ENCODE measurements at regions not wholly inside any gene's neighbourhood (a gene's known extent, or its start where the extent isn't known, plus 50 kb on each side); places are given as distances from the start of the nearest gene placed in this dataset.

DNA sequence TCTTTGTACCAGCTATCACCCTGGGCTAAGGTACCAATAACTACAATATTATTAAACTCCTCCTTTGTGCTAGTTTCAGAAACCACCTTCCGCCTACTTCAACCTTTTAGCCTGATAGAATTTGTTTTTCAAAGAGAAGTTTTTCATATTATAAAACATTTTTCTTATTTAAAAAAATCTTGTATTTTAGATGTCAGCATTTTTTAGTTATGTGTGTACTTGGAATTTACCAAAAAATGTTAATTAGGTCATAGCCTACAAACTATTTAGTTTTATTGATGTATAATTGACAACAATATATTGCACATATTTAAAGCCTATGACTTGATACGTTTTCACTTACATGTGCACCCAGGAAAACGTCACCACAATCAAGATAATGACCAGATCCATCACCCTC, 1097.6 kb downstream of the JRKL start:
- intact Hi-C loops (cut with micrococcal nuclease): no loop called here
- no peaks in the 10 kb centered on the region for H3K4me1 Mint-ChIP-seq (ENCODE audit: low read depth)
- no peak overlapping the region for H3K4me3 Mint-ChIP-seq
- no peaks in the 10 kb centered on the region for H3K27me3 Mint-ChIP-seq
- DNase-seq: no peak
- no peak overlapping the region for H3K27ac Mint-ChIP-seq
- H3K9me3 Mint-ChIP-seq: peaks cover 21% of the 10 kb centered on the region
- H3K36me3 Mint-ChIP-seq: no peaks in the 10 kb centered on the region
- ChIA-PET CTCF (no interaction called here), POLR2A (no interaction called here)

DNA sequence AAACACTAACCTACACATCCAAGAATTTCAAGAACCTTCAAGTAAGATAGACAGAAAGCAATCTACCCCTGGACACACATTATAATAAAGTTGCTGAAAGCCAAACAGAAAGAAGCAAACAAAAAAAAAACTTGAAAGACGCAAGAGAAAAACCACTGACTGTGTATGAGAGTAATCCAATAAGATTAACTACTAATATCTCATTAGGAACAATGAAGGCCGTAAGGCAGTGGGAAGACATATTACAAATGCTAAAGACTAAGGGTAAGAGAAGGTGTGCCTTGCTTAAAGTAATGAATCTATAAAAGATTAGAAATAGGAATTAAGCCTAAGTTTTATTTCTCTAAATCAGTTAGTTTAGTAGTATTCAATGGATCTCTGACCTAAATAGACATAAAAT, 1109.1 kb downstream of the JRKL start:
- no peaks in the 10 kb centered on the region for H3K27me3 Mint-ChIP-seq
- H3K4me1 Mint-ChIP-seq (ENCODE audit: low read depth): no peaks in the 10 kb centered on the region
- CTCF ChIA-PET: no interaction called here
- H3K4me3 Mint-ChIP-seq: no peak overlapping the region
- peaks cover 11% of the 10 kb centered on the region for H3K9me3 Mint-ChIP-seq
- H3K27ac Mint-ChIP-seq: no peak overlapping the region
- POLR2A ChIA-PET: no interaction called here
- DNase-seq: no peak
- intact Hi-C loops (cut with micrococcal nuclease): no loop called here
- H3K36me3 Mint-ChIP-seq: no peaks in the 10 kb centered on the region

DNA sequence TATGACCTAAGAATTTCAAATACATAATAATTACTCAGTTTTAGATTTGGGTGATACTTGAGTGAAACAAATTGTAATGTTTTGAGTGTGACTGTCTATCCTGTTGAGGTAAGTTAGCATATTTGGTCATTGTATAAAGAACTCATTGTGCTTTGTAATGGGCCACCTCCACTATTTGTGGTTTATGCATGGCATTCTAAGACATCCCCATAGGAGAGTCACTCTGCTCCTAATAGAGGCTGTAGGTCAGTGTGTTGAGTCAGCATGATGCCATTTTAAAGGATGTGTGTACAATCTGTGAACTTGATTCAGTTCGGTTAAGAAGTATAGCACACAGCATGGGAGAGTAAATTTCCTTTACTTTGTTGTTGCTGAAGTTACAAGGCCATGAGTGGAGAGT, 1112.4 kb downstream of the JRKL start:
- H3K4me3 Mint-ChIP-seq: no peak overlapping the region
- DNase-seq: no peak
- peaks cover 8% of the 10 kb centered on the region for H3K9me3 Mint-ChIP-seq
- no peaks in the 10 kb centered on the region for H3K36me3 Mint-ChIP-seq
- H3K4me1 Mint-ChIP-seq (ENCODE audit: low read depth): no peaks in the 10 kb centered on the region
- CTCF ChIA-PET: no interaction called here
- intact Hi-C loops (cut with micrococcal nuclease): no loop called here
- H3K27ac Mint-ChIP-seq: no peak overlapping the region
- H3K27me3 Mint-ChIP-seq: no peaks in the 10 kb centered on the region
- POLR2A ChIA-PET: no interaction called here

DNA sequence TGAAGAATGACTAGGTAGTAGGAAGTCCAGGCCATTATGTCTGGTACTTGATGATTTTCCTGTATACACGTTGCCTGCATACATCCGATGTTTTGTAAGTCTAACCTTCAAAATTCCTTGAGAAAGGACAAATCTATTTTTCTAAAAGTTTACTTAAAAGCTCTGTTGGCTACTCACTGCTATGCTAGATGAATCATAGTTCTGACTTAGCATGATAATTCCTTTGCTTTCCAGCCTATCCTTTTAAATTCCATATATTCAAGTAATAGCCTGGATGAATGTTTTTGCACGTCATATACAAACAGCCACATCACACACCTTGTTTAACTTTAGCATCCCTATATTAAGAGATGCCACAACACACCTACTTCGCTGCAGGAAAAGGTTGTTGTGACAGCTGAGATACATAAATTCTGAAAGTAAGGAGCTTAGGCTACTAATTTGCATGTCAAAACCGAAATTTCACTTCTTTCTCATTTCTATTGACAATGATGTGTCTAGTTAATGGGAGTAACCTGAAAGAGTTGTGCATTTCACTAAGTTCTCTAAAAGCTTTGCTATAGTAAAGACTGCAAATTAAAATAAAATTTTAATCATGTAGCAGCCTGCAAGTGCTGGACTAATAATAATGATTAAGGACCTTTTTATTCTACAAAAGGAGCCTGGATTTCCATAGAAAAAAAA, 1116.4 kb downstream of the JRKL start:
- no peak for DNase-seq
- no peaks in the 10 kb centered on the region for H3K4me1 Mint-ChIP-seq (ENCODE audit: low read depth)
- no peaks in the 10 kb centered on the region for H3K36me3 Mint-ChIP-seq
- H3K4me3 Mint-ChIP-seq: no peak overlapping the region
- intact Hi-C loops (cut with micrococcal nuclease): no loop called here
- CTCF ChIA-PET: no interaction called here
- H3K9me3 Mint-ChIP-seq: peaks cover 10% of the 10 kb centered on the region
- no peak overlapping the region for H3K27ac Mint-ChIP-seq
- no peaks in the 10 kb centered on the region for H3K27me3 Mint-ChIP-seq
- POLR2A ChIA-PET: no interaction called here

DNA sequence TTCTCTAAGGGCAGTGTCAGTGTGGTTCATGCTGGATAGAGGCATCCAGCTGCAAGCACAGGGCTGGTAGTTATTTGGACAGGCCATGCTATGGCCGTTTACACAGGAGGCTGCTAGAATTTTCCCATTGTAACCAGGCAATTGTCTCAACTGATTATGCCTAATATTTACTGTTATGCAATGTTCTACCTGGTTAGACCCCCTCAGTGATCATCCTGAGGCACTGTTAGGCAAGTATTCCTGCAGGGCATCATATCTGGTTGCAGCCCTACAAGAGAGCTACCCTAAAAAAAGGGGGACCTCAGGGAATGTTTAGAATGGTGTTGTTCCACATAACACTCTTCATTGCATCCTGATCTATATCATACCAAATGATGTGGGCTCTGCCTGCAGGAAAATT, 1124.6 kb downstream of the JRKL start:
- no peaks in the 10 kb centered on the region for H3K4me1 Mint-ChIP-seq (ENCODE audit: low read depth)
- H3K27me3 Mint-ChIP-seq: no peaks in the 10 kb centered on the region
- no peak for DNase-seq
- ChIA-PET CTCF (no interaction called here), POLR2A (no interaction called here)
- H3K36me3 Mint-ChIP-seq: no peaks in the 10 kb centered on the region
- no peak overlapping the region for H3K4me3 Mint-ChIP-seq
- intact Hi-C loops (cut with micrococcal nuclease): no loop called here
- no peak overlapping the region for H3K27ac Mint-ChIP-seq
- peaks cover 7% of the 10 kb centered on the region for H3K9me3 Mint-ChIP-seq

DNA sequence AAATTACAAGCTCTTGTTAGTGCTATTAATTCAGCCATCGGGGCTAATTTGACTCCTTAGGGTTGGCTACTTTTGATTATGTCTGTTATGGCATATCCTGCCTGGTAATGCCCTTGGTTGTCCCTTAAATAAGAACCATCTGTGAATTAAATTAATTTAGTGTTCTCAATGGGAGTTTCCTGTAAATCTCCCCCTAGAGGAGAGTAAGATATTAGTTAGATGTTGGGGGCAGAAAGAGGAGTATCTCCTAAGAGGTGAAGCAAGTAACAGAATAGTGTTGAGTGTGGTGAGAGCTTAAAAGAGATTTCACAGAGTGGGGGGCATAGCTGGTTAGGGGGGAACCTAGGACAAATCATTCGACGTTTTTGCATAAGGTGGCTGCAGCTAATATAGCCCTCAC, 1126.9 kb downstream of the JRKL start:
- intact Hi-C loops (cut with micrococcal nuclease): no loop called here
- ChIA-PET CTCF (no interaction called here), POLR2A (no interaction called here)
- Mint-ChIP-seq H3K27me3 (no peaks in the 10 kb centered on the region), H3K4me3 (no peak overlapping the region), H3K36me3 (no peaks in the 10 kb centered on the region), H3K4me1 (ENCODE audit: low read depth) (no peaks in the 10 kb centered on the region), H3K9me3 (peaks cover 11% of the 10 kb centered on the region), H3K27ac (no peak overlapping the region)
- no peak for DNase-seq

DNA sequence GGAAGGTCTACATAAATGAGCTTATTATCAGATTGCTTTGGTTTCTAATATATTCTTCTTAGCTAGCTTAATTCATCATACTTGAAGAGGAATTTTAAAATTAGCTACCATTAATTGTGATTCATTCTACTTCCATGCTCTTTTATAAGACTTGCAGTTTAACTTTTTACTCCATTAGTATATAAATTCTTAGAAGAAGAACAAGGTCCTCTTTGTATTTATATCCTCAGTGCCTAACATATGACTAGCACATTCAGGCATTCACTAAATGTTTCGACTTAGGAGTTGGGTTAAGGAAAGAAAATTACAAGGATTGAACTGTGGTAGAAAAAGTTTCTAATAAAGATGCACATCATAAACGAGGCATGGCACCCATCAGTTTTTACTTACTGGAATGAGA, 1135.5 kb downstream of the JRKL start:
- ChIA-PET POLR2A (no interaction called here), CTCF (interaction anchor here (0.6 kb wide), 1 partner anchor 772 kb away, joined by 4 read pairs; no protein-coding TSS in a partner anchor)
- no peaks in the 10 kb centered on the region for H3K4me1 Mint-ChIP-seq (ENCODE audit: low read depth)
- H3K27me3 Mint-ChIP-seq: no peaks in the 10 kb centered on the region
- H3K36me3 Mint-ChIP-seq: no peaks in the 10 kb centered on the region
- no peak overlapping the region for H3K27ac Mint-ChIP-seq
- no peak for DNase-seq
- H3K9me3 Mint-ChIP-seq: peaks cover 18% of the 10 kb centered on the region
- intact Hi-C loops (cut with micrococcal nuclease): no loop called here
- no peak overlapping the region for H3K4me3 Mint-ChIP-seq

DNA sequence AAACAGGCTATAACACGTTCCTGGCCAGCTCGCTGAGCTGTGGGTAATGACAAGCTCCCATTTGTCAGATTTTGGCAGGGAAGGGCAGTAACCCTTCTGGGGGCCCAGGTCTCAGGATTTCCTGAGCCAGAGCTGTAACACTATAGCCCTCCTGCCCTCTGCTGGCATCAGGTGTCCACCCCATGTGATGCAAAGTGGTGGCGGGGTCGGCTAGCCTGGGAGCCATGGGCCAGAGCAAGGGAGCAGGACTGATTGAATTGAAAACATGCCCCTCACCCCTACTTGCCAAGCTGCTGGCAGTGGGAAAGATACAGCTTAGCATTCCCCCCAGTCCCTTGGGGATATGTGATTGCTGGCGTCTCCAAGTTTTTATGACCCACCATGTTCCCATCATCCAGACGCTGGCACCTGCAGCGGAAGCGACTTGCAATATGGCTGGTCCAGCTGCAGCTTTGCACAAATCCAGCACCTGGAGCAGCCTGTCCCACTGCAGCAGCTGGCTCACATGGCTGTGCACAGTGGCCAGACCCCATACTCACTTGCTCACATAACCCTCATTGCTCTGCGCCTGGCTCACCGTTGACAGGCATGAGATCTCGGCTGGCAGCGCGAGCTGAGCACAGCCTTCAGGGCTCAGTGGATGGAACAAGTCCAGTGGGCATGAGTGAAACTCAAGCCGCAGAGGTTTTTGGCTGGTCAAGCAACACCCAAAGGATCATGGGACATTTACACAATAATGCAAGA, 1147.8 kb downstream of the JRKL start:
- H3K9me3 Mint-ChIP-seq: peaks cover 26% of the 10 kb centered on the region
- DNase-seq: no peak

DNA sequence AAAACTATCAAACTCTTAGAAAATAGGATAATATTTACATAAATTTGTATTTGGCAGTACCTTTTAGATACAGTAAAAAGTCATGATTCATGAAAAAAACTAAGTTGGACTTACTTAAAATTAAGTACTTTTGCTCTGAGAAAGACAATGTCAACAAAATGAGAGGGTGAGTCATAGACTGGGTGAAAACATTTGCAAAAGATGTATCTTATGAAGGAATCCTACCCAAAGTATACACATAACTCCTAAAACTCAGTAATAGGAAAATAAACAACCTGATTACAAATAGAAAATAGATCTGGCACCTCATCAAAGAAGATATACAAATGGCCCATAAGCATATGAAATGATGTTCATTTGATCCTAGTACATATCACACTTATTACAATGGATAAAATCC, 1154.6 kb downstream of the JRKL start:
- Mint-ChIP-seq H3K4me3 (no peak overlapping the region), H3K27me3 (no peaks in the 10 kb centered on the region), H3K9me3 (peaks cover 43% of the 10 kb centered on the region), H3K4me1 (ENCODE audit: low read depth) (no peaks in the 10 kb centered on the region), H3K27ac (no peak overlapping the region), H3K36me3 (no peaks in the 10 kb centered on the region)
- intact Hi-C loops (cut with micrococcal nuclease): no loop called here
- DNase-seq: no peak
- ChIA-PET POLR2A (no interaction called here), CTCF (no interaction called here)

More for the DNA sequence above, 1147.8 kb downstream of the JRKL start:
- Mint-ChIP-seq H3K36me3 (no peaks in the 10 kb centered on the region), H3K4me3 (no peak overlapping the region), H3K4me1 (ENCODE audit: low read depth) (no peaks in the 10 kb centered on the region), H3K27ac (no peak overlapping the region), H3K27me3 (no peaks in the 10 kb centered on the region)
- ChIA-PET CTCF (no interaction called here), POLR2A (no interaction called here)
- intact Hi-C loops (cut with micrococcal nuclease): no loop called here

DNA sequence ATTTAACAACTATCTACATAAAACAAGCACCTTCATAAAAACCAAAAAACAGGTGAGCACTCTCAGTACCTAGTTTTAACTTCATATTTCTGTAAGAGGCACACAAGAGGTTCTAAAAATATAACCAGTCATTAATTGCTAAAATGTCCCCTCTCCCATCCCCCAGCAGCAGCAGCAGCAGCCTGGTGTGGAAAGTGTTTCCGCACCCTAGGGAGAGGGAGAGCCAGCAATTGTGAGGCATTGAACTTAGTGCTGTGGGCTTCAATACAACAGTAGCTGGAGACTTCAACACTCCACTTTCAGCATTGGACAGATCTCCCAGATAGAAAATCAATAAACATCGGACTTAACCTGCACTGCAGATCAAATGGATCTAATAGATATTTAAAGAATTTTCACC, 1158.5 kb downstream of the JRKL start:
- POLR2A ChIA-PET: no interaction called here

DNA sequence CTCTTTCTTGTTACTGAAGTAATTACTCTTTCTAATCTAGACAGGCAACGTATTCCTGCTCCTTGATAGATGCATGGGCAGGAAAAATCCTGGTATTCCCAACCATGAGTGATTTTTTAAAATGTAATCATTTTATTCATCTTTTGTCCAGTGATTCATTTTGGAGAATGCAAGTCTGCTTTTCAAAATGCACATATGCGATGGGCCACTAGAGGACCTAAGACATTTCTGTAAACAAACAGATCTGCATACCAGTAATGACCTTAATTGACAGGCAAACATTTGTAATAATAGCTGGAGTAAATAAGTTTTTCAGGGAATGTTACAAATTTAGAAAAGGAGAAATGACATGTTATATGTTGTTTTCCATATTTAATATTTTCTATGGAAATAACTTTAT, 1167.6 kb downstream of the JRKL start:
- intact Hi-C loops (cut with micrococcal nuclease): no loop called here
- Mint-ChIP-seq H3K9me3 (peaks cover 10% of the 10 kb centered on the region), H3K36me3 (no peaks in the 10 kb centered on the region), H3K27ac (no peak overlapping the region), H3K27me3 (no peaks in the 10 kb centered on the region), H3K4me3 (no peak overlapping the region), H3K4me1 (ENCODE audit: low read depth) (no peaks in the 10 kb centered on the region)
- POLR2A ChIA-PET: no interaction called here
- CTCF ChIA-PET: no interaction called here
- no peak for DNase-seq

More for the DNA sequence above, 1158.5 kb downstream of the JRKL start:
- no peaks in the 10 kb centered on the region for H3K36me3 Mint-ChIP-seq
- H3K4me3 Mint-ChIP-seq: no peak overlapping the region
- CTCF ChIA-PET: no interaction called here
- no peaks in the 10 kb centered on the region for H3K4me1 Mint-ChIP-seq (ENCODE audit: low read depth)
- no peaks in the 10 kb centered on the region for H3K27me3 Mint-ChIP-seq
- no peak for DNase-seq
- no peak overlapping the region for H3K27ac Mint-ChIP-seq
- peaks cover 25% of the 10 kb centered on the region for H3K9me3 Mint-ChIP-seq
- intact Hi-C loops (cut with micrococcal nuclease): no loop called here

DNA sequence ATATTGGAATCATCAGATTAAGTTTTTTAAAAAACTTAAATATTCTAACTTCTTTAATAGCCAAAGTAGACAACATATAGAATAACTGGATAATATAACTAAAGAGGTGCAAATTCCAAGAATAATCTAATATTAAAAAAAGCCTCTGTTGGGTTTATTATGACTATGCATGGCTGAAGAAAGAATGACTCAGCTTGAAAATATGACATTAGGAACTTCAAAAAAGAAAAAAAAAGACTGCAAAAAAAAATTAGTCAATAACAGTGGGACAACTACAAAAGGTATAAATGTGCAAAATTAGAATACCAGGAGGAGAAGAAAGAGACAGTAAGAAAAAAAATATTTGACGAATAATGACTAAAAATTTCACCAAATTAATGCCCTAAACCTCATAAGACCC, 1178.0 kb downstream of the JRKL start:
- H3K4me1 Mint-ChIP-seq (ENCODE audit: low read depth): no peaks in the 10 kb centered on the region
- no peaks in the 10 kb centered on the region for H3K36me3 Mint-ChIP-seq
- POLR2A ChIA-PET: no interaction called here

DNA sequence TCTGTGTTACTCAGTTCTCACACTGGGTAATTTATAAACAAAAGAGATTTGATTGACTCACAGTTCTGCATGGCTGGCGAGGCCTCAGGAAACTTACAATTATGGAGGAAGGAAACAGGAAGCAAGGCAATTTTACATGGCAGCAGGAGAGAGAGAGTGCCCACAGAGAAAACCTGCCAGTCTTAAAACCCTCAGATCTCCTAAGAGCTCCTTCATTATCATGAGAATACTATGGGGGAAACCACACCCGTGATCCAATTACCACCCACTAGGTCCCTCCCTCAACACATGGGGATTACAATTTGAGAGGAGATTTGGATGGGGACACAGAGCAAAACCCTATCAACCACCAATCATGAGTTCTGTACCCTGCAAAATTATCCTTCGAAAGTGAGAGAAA, 1180.8 kb downstream of the JRKL start:
- H3K4me3 Mint-ChIP-seq: no peak overlapping the region
- CTCF ChIA-PET: no interaction called here
- DNase-seq: no peak
- intact Hi-C loops (cut with micrococcal nuclease): no loop called here
- no peaks in the 10 kb centered on the region for H3K36me3 Mint-ChIP-seq
- H3K4me1 Mint-ChIP-seq (ENCODE audit: low read depth): no peaks in the 10 kb centered on the region
- POLR2A ChIA-PET: no interaction called here
- peaks cover 29% of the 10 kb centered on the region for H3K9me3 Mint-ChIP-seq
- H3K27me3 Mint-ChIP-seq: no peaks in the 10 kb centered on the region
- no peak overlapping the region for H3K27ac Mint-ChIP-seq

More for the DNA sequence above, 1178.0 kb downstream of the JRKL start:
- DNase-seq: no peak
- CTCF ChIA-PET: no interaction called here
- H3K27ac Mint-ChIP-seq: no peak overlapping the region
- no peaks in the 10 kb centered on the region for H3K27me3 Mint-ChIP-seq
- intact Hi-C loops (cut with micrococcal nuclease): no loop called here
- H3K4me3 Mint-ChIP-seq: no peak overlapping the region
- H3K9me3 Mint-ChIP-seq: peaks cover 21% of the 10 kb centered on the region

All from activated CD4-positive, alpha-beta memory T cell treated with anti-CD3 and anti-CD28 coated beads for 36 hours (primary cell).